ENCODE measurements at regions not wholly inside any gene's neighbourhood (a gene's known extent, or its start where the extent isn't known, plus 50 kb on each side); places are given as distances from the start of the nearest gene placed in this dataset.

GRCh38 chr13:103762523-103762922, 696.3 kb upstream of the SLC10A2 start:
- DNase-seq (ENCODE audit: low read depth), result no peak
- no peak overlapping the region for H3K4me3 ChIP-seq (ENCODE audit: low read depth, low read length)
- peak; percentile 44 for TF ChIP-seq CTCF (conservative IDR thresholded peaks at IDR 0.05; ENCODE audit: low read depth, low read length)

DNA sequence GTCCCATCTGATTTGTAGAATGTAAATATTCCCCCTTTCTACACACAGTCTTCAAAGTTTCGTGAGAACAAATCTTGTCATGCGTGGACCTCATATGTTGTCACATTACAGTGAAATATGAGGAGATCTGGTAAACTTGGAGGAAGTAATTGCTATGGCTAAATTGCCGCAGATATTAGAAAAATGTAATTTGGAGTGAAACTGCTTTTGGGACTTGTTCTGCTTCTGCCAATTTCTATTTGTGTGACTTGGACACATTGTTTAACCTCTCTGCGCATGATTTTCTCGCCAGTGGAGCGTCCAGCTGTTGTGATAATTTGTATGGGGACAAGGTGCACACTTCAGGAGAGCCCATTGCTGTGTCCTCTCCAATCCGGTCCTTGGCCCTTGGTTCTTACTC, 693.1 kb upstream of the SLC10A2 start:
- TF ChIP-seq CTCF (conservative IDR thresholded peaks at IDR 0.05; ENCODE audit: low read depth, low read length), result no peak
- DNase-seq (ENCODE audit: low read depth), result no peak
- H3K4me3 ChIP-seq (ENCODE audit: low read depth, low read length), result no peak overlapping the region

DNA sequence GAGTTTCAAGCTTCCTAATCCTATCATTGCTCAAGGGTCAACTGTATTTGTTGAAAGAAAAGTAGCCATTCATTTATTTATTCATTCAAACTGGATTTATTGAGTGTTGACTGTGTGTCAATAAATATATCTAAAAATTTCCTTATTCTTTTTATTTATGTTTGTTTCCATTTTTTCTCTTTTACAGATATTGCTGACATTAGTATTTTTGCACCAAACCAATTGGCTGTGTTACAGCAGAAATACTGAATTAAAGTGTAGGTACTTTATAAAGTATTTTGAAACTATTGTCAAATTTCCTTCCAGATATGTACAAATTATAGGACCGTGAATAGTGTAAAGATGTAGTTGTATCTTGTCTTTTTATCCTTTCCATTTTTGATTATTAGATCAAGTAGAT, 692.0 kb upstream of the SLC10A2 start:
- H3K4me3 ChIP-seq (ENCODE audit: low read depth, low read length), result no peak overlapping the region
- no peak for TF ChIP-seq CTCF (conservative IDR thresholded peaks at IDR 0.05; ENCODE audit: low read depth, low read length)
- no peak for DNase-seq (ENCODE audit: low read depth)

DNA sequence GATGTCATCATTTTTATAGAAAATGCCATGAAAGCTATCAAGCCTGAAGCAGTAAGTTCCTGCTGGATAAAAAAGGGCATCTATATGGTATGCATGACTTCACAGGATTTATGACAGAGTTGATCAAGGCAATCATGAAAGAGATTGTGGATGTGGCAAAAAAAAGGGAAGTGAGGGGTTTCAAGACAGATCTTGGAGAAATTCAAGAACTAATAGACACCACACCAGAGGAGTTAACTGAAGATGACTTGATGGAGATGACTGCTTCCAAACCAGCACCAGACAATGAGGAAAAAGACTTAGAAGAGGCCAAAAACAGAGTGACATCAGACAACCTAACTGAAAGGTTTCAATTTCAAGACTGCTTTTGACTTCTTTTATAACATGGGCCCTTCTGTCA, 691.1 kb upstream of the SLC10A2 start:
- no peak overlapping the region for H3K4me3 ChIP-seq (ENCODE audit: low read depth, low read length)
- DNase-seq (ENCODE audit: low read depth), result no peak
- TF ChIP-seq CTCF (conservative IDR thresholded peaks at IDR 0.05; ENCODE audit: low read depth, low read length), result no peak

DNA sequence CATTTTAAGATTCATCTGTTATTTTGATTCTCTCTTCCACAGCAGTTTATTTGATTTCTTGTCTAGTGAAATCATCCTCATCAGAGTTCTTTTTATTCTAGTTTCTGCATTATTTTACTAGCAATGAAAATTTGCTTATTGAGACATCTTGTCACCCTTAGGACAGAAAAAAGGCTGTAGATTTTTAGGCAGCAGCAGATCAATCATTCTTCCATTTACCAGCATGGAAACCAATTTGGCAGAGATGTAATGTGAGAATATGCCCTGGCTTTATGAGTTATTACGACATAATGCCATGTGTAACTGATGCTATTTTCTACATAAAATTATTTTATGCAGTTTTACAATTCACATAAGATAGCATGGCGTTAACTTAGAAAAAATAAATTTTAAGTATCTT, 688.6 kb upstream of the SLC10A2 start:
- no peak for DNase-seq (ENCODE audit: low read depth)
- TF ChIP-seq CTCF (conservative IDR thresholded peaks at IDR 0.05; ENCODE audit: low read depth, low read length), result no peak
- no peak overlapping the region for H3K4me3 ChIP-seq (ENCODE audit: low read depth, low read length)

DNA sequence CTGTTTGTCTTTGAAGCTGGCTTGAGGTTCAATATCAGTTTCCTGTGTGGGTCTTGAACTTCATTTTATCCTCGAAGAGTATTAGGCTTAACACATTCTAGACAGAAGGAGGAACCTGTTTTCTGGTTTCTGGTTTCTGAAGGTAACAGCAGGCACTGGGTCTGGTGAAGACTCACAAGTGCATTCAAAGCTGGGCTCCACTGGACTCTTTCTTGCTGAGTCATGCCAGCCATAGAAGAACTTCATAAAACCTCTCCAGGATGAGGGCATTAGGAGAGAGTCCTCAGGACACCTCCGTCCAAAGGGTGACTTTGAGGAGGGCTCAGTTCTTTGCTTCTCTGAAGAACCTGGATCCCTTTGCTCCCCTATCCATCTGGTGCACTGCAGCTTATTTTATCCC, 668.6 kb upstream of the SLC10A2 start:
- no peak for DNase-seq (ENCODE audit: low read depth)
- no peak for TF ChIP-seq CTCF (conservative IDR thresholded peaks at IDR 0.05; ENCODE audit: low read depth, low read length)
- no peak overlapping the region for H3K4me3 ChIP-seq (ENCODE audit: low read depth, low read length)

DNA sequence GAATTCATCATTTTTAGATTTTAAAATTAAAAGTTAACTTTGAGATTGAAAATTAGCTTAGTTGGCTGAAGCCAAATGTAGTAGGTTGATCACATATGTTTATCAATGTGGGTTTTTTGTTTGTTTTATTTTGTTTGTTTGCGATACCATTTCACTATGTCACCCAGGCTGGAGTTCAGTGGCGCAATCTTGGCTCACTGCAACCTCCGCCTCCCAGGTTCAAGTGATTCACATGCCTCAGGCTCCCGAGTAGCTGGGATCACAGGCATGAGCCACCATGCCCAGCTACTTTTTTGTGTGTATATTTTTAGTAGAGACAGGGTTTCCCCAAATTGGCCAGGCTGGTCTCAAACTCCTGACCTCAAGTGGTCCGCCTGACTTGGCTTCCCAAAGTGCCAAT, 665.7 kb upstream of the SLC10A2 start:
- no peak overlapping the region for H3K4me3 ChIP-seq (ENCODE audit: low read depth, low read length)
- TF ChIP-seq CTCF (conservative IDR thresholded peaks at IDR 0.05; ENCODE audit: low read depth, low read length), result no peak
- no peak for DNase-seq (ENCODE audit: low read depth)
